ENCODE measurements at regions not wholly inside any gene's neighbourhood (a gene's known extent, or its start where the extent isn't known, plus 50 kb on each side); places are given as distances from the start of the nearest gene placed in this dataset.
"Not testable (repeated sequence)": the region's sequence is repeated elsewhere in the genome, so short reads cannot be mapped to it uniquely, and the experiment has no call there.

DNA sequence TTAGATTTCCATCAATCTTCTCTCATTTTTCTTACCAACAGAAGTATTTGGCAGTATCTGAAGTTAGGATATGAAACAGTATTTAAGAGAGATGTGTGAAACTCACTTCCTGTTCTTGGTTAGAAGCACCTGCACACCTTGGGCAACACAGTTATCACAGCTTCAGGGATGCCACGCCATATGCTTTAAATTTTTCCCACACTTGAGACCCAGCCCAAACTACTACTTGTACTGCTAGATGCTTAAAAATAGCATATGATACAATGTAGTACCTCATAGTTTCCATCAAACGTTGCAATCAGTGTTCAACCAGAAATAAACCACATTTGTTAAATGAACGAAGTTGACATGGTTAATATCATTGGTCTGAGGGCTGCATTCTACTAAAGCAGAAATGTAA is 725.1 kb upstream of the FRG1 start:
- no peak for DNase-seq

DNA sequence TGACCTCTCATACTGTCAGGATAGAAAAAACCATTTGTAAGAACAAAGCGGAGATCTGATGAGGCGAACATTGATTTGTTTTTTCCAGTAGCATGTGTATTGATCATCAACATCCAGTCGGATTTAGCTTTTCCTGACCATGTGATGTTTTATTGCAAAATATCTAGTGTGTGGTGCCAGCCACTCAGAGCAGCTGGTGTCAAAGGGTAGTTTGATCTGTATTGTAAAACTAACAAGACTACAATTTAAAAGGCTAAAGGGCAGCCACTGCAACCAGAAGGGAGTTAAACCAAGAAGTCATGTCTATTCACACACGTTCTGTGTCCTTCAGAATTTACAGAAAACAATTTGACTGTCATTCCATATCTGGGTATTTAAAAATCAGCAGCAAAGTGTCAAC is 719.0 kb upstream of the FRG1 start:
- no peak for DNase-seq

DNA sequence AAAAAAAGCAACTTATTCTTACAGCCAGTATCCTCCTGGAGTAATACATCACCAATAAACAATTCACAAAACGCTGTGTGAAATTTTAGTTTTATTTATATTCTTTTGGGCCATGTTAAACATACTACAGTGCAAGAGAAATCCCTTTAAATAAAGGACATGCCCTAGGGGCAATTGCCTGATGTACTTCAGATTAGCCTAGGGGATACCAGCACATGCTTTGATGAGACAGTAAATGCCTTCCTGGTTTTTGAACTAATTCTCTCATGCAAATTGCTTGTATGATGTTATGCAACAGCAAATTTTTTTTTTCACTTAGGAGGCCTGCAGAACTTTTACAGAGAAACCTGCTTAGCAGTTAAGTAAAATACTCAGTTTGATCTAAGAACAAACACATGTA is 711.9 kb upstream of the FRG1 start:
- DNase-seq = no peak

DNA sequence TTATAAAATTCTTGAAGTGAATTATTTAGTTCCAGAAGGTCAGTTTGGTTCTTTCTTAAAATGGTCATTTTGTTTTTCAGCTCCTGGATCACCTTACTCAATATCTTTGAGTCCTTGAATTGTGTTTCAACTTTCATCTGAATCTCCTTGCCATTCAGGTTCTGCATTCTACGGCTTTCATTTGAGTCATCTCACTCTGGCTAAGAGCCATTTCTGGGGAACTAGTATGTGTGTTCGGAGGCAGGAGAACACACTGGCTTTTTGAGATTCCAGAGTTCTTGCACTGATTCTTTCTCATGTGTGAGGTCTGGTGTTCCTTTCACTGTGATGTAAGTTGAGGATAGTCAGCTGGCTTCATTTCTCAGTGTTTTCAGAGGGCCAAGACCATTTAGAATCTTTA is 708.4 kb upstream of the FRG1 start:
- DNase-seq = no peak

DNA sequence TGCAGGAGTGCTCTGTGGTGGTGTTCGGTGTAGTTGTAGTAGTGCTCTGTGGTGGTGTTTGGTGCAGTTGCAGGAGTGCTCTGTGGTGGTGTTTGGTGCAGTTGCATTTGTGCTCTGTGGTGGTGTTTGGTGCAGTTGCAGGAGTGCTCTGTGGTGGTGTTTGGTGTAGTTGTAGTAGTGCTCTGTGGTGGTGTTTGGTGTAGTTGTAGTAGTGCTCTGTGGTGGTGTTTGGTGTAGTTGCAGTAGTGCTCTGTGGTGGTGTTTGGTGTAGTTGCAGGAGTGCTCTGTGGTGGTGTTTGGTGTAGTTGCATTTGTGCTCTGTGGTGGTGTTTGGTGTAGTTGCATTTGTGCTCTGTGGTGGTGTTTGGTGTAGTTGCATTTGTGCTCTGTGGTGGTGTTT is 706.9 kb upstream of the FRG1 start:
- DNase-seq = not testable (repeated sequence)

DNA sequence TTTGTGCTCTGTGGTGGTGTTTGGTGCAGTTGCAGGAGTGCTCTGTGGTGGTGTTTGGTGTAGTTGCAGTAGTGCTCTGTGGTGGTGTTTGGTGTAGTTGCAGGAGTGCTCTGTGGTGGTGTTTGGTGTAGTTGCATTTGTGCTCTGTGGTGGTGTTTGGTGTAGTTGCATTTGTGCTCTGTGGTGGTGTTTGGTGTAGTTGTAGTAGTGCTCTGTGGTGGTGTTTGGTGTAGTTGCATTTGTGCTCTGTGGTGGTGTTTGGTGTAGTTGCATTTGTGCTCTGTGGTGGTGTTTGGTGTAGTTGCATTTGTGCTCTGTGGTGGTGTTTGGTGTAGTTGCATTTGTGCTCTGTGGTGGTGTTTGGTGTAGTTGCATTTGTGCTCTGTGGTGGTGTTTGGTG is 705.7 kb upstream of the FRG1 start:
- DNase-seq = not testable (repeated sequence)

DNA sequence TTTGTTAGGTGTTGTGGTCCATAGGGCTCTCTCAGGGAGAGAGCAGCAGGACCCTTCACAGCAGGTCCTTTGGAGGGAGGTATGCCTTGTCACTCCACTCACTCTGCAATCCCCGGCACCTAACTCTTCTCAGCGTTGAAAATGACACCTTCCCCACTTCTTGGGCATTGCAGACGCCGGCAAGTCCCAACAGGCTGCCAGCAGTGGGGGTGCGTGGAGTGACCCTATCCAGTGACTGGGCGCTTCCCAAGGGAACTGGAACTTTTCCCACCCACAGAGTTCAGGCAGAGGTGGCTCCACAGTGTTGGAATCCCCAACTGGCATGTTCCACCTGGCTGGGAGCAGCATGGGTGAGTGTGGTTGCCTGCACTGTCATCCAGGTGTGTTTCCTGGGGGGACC is 705.1 kb upstream of the FRG1 start:
- no peak for DNase-seq

DNA sequence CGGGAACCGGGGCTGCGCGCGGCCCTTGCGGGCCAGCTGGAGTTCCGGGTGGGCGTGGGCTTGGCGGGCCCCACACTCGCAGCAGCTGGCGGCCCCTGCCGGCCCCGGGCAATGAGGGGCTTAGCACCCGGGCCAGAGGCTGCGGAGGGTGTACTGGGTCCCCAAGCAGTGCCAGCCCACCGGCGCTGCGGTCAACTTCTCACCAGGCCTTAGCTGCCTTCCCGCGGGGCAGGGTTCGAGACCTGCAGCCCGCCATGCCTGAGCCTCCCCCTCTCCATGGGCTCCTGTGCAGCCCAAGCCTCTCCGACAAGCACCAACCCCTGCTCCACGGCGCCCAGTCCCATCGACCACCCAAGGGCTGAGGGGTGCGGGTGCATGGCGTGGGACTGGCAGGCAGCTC is 704.4 kb upstream of the FRG1 start:
- DNase-seq = not testable (repeated sequence)

DNA sequence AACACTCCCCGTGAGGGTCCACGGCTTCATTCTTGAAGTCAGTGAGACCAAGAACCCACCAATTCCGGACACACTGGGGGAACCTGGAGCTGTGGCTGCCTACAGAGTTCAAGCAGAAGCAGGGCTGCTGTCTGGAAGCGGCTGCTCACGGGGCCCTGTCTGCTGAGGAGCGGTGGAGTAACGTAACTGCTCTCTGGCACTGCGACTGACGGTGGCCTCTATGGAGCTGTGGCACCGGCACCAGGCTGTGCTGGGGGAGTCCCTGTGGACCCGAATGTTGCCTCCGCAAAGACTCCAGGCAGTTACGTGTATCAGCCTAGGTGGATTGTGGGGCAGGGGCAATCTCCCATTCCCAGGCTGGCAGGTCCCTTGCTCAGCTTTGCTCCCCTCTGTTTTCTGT is 703.3 kb upstream of the FRG1 start:
- DNase-seq = no peak

DNA sequence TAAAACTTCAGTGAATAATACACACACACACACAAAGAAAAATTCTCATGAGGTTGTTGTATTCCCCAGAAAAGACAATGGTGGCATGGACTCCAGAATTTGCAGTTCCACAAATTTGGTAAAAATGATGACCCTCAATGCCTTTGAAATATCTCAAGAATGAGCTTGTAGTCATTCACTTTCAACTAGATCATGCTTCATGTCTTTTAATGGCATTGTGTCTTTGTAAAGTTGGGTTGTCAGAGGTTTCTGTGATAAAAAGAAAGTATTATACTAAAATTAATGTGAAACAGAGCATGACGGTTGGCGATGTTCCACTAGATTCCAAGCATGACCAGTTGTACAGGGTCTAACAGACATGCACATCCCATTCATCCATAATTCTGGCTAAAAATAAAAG is 685.0 kb upstream of the FRG1 start:
- DNase-seq = no peak

DNA sequence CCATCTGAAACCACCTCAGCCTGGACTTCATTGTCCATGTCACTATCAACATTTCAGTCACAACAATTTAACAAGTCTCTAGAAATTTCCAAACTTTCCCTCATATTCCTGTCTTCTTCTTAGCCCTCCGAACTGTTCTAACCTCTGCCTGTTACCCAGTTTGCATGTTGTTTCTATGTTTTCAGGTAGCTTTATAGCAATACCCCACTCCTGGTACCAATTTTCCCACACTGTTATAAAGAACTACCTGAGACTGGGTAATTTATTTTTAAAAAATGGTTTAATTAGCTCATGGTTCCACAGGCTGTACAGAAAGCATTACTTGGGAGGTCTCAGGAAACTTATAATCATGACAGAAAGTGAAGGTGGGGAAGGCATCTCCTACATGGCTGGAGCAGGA is 679.2 kb upstream of the FRG1 start:
- no peak for DNase-seq

DNA sequence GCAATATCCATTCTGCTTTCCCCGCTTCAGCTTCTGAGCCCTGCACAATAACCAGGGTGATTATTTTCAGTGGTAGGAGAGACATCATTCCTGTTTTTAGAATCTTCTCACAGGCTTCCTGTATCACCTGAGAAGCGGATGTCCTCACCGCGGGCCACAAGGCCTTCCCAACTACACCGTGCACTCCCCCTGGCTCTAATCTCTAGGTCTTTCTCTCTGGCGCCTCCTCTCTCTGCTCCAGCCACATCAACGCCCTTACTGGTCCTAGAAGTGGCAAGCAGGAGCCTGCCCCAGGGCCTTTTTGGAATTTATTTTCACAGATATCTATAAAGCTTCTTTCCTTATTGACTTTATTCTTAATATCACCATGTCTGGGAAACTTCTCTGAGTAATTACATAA is 675.2 kb upstream of the FRG1 start:
- DNase-seq = no peak

DNA sequence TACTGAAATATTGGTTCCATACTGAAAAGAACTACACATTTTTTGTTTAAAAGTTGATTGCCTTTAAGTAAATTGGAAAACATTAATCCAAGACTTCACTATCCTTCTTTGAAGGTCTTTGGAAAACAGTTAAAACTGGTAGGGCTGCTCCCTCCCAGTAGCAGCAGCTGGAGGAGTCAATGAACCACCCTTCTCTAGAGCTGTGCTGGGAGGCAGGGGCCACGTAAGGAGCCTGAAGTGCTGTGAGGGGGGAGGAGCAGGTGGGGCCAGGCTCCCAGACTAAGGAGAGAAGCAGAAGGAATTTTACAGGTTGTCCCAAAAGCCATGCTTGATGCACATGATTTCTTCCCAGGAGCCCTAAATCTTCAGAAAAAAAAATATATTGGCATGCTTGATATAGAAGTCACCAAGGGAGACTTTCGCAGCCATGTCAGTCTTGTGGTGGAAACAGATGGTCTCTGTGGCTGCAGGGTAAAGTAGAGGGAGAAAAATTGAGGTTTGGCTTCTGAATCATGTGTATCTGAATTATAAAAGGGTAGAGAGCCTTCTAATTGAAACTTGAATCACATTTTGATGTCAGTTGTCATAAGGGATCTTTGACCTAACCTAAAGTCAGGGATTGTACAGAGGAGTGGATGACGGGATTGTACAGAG is 673.2 kb upstream of the FRG1 start:
- DNase-seq = no peak

DNA sequence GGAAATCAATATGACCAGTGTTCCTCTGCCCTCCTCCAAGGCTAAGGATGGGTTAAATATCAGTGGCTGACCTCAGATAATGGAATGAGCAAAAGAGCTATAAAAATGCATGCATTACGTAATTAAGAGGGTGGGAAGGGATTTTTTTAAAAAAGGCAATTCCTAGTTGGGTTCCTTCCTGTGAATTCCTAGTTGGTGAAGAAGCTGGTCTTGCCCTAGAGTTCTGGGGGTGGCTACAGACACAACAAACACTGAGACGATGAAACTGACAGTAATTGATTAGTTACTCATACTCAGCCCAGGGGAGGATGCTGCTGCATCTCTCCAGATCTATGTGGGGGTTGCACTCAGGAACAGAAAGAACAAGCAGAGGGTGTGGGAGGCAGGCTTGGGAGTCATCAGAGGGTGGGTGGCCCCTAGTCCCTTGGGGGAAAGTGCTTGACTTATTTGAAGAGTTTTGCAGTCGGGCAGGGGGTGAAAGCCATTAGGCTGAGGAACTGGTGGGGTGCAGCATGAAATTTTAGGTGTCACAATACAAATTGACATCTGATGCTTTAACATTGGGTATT is 662.0 kb upstream of the FRG1 start:
- DNase-seq = no peak

DNA sequence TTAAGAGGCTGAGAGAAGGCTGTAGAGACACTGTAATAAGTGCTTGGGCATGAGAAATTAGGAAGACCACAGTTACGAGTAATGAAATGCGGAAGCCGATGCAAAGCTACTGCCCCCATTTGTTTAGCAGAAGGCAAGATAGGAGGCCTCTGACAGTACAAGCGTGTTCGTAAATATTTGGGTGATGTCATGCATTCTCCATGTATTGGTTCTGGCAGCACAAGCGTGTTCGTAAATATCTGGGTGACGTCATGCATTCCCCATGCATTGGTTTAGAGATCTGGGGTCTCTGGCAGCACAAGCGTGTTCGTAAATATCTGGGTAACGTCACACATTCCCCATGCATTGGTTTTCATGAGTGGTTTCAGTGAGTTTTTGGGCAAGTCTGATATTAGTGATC is 661.5 kb upstream of the FRG1 start:
- no peak for DNase-seq

DNA sequence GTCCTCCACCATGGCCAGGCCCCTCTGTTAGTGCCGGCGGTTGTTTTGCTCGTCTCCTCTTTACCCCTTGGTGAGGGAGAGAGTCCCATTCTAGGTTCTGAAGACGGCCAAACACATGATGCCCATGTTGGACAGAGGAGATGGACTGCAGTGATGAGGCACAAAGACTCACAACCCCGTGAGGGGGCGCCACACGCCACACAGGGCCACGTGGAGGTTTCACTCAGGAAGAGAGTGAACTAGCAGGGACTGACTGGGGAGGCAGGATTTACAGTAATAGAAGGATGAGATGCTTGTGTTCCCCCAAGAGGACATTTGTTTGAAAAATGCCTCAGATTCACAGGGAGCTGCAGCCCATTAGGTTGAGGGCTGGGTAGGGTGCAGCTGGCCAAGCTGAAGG is 655.3 kb upstream of the FRG1 start:
- no peak for DNase-seq

DNA sequence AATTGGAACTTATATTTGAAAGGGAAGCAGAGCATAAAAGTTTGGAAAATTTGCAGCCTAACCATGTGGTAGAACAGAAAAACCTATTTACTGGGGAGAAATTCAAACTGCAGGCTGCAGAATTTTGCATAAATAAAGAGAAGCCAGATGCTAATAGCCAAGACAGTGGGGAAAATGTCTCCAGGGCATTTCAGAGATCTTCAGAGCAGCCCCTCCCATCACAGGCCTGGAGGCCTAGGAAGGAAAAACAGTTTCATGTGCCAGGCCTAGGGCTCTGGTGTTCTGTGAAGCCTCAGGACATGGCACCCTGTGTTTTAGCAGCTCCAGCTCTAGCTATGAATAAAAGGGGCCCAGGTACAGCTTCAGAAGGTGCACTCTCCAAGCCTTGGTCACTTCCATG is 648.7 kb upstream of the FRG1 start:
- no peak for DNase-seq

DNA sequence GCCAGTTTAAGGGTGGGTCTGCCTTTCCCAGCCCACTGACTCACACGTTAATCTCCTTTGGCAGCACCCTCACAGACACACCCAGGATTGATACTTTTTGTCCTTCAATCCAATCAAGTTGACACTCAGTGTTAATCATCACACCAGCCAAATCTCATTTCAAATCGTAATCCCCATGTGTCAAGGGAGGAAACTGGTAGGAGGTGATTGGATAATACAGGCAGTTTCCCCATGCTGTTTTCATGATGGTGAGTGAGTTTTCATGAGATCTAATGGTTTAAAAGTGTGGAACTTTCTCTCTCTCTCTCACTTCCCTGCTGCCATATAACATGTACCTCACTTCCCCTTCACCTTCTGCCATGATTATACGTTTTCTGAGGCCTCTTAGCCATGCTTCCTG is 647.2 kb upstream of the FRG1 start:
- no peak for DNase-seq

DNA sequence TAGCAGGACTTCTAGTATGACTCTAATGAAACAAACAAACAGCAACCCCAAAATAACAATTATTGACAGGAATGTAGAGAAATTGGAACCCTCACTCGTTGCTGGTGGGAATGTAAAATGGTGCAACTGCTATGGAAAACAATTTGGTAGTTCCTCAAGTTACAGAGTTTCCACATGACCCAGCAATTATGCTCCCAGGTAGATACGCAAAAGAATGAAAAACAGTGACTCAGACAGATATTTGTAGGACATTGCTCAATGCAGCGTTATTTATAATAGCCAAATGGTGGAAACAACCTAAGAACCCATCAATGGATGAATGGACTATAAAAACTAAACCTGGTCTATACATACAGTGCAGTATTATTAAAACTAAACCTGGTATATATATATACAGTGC is 646.1 kb upstream of the FRG1 start:
- no peak for DNase-seq

DNA sequence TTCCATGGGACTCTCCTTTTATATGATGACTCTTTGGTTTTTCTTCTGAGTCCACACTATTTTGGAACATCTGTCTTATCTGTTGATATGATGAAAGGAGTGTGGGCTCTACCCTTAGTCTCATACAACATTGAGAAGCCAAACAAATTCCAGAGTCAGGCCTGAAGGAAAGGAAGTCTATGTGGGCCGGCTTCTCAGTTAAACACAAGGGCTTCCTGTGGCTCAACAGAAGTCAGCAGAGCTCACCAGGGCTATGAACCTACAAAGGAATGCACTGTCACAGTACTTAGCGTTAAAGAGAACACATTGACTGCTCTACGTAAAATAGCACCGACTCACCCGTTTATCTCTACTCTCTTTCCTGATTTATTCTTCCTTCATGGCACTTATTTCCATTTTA is 641.0 kb upstream of the FRG1 start:
- DNase-seq = no peak

DNA sequence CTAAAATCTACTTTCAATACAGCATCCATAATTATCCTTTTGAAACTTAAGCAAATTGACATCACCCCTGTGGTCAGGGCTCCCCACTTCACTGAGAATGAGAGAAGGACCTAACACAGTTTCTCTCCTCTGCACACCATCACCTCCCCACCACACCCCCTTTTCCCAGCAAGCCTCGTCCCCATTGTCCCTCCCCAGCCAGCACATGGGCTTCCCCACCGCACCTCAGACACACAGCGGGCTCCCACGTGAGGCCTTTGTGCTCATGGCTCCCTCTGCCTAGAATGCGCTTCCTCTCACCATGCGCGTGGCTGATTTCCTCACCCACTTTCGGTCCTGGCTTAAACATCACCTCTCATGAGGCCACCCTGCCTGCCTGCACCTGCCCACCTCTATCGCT is 639.0 kb upstream of the FRG1 start:
- DNase-seq = no peak

DNA sequence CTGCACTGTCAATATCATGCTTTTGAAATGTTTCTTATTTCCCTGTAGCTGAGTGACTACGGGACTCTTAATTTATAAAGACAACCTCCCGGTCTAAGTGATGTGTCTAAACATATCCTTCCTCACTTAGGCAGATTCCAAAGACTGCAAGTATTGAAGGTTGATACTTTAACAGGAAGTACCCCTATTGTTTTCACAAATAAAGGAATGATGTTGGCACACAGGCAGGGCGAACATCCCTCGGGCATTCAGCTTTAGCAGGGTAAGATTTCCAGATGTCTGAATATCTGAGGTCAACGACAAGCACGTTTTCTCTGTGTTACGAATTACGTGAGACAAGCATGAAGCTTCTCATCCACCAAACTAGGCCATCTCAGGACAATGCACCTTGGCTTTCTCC is 638.0 kb upstream of the FRG1 start:
- no peak for DNase-seq

DNA sequence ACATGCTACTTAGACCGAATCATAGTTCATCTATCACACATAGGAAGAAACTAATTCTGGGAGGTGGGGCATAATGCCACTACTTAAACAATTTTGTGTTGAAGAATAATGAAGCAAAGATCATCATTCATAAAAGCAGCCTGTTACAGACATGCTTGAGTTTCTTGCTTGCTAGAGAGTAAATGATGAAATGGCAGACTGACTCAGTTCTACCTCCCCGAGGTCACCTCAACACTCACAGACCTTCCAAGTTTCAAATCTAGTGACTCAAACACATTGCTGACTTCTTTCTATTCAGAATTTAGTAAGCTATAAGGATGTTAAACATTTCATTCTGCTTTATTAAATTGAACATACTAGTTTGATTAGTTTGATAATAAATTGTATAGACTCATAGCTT is 636.5 kb upstream of the FRG1 start:
- DNase-seq = no peak

DNA sequence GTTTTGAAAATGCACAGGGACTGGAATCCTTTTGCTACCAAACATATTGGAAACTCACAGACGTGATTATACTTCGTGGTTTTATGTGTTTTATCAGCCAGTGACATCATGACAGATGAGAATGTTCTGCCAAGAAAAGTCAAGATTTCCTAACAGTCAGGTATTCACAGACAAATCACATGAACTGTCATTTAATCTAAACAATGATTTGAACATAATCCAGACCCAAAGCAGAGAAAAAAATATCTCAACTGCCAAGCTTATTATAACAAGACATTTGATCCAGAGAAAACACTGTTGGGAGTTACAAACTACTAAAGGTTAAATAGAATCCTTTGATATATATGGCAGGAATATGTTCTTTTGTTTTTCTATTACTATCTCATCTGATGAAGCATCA is 635.9 kb upstream of the FRG1 start:
- DNase-seq = peak; percentile 2

DNA sequence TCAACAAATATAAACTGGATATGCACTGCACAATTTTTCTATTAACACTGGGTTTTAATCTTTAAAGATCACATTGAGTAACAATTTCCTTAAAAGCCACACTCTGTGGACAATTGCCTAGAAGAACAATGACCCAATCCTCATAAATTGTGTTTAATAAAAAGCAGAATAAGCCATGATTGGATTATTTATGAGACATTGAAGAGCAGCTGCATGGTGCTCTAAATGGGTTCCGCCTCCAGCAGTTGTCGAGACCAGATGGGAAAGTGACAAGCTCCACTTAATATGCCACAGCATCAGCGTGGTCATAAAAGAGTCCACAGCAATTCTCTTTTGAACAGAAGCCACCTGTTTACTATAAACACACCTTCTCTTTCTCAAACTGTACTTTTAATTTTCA is 635.2 kb upstream of the FRG1 start:
- DNase-seq = peak; percentile 13

DNA sequence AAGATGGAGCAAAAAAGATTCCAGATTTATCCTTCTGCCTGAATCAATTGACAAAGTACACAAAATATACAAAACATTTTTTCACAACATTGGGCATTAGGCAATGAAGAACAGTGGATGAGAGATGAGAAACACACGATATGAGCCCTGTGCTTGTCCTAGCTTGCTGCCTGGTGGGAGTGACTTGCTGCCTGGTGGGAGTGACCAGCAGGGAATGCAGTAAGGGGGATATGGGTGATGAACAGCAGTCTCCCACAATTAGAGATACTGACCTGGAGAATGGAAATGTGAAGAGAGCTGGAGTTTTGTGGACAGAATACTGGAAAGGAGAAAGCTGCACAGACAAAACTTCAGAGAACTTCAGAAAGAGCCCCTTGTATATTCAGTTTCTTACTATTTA is 629.4 kb upstream of the FRG1 start:
- DNase-seq = no peak

Measured in NCI-H1092 treated with DMSO at 0.1 percent for 48 hours (cell line).